SH-SY5Y (cell line): ENCODE measurements at regions not wholly inside any gene's neighbourhood (a gene's known extent, or its start where the extent isn't known, plus 50 kb on each side); places are given as distances from the start of the nearest gene placed in this dataset.

Experiments
- GATA2 ChIP-seq: IDR thresholded peaks from 2 replicates; pipeline ENCODE4 v1.6.1; 2011; ENCODE audit warnings: mild to moderate bottlenecking, low read depth, low read length
- GATA3 ChIP-seq: IDR thresholded peaks from 2 replicates; pipeline ENCODE4 v1.6.1; 2011; ENCODE audit warnings: low read depth, mild to moderate bottlenecking, low read length, moderate library complexity

DNA sequence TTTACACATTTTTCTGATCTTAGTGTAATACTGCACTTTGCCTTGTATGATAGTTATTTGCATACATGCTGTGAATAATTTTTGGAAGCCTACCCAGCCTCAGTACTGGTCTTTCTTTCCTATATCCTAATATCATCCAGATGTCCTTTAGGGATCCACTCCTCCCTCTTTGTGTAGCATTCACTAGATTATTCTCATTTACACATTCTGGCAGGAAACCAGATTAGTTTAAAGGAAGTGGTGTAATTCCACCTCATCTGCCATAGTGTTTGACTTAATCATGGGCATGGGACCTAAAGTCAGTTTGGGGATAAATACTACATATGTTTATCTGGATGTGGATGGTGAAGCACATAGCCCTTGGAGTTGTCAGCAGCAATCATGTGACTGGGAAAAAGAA, 444.9 kb upstream of the MAP2 start:
- TF ChIP-seq GATA3, result no peak
- no peak for TF ChIP-seq GATA2
